OCI-LY1 (cell line): ENCODE measurements at regions not wholly inside any gene's neighbourhood (a gene's known extent, or its start where the extent isn't known, plus 50 kb on each side); places are given as distances from the start of the nearest gene placed in this dataset.

ENCODE experiments used
- H2AFZ ChIP-seq: fragments of 200-600 bp; sonication (generic), shearing (Covaris generic); 2 replicates; pipeline ENCODE4 v1.6.0; 2014; ENCODE audit warnings: antibody characterized with exemption, mild to moderate bottlenecking, low read length
- H3F3A ChIP-seq: fragments of 200-600 bp; sonication (generic), shearing (Covaris generic); 2 replicates; pipeline ENCODE4 v1.6.0; 2014; ENCODE audit warnings: mild to moderate bottlenecking, antibody characterized with exemption, low read length, moderate library complexity; ENCODE audit not compliant: insufficient read depth
- H3K27ac ChIP-seq: fragments of 200-600 bp; sonication (generic); 2 replicates; pipeline ENCODE4 v1.5.1; 2014; ENCODE audit warnings: low read length, mixed run types, mild to moderate bottlenecking, low read depth; ENCODE audit not compliant: poor library complexity, severe bottlenecking
- H3K27me3 ChIP-seq: fragments of 200-600 bp; sonication (generic); 2 replicates; pipeline ENCODE4 v1.6.0; 2014; ENCODE audit warnings: antibody characterized with exemption, mild to moderate bottlenecking, low read length, moderate library complexity; ENCODE audit not compliant: insufficient read depth
- H3K36me3 ChIP-seq: fragments of 200-600 bp; sonication (generic); 2 replicates; pipeline ENCODE4 v1.6.1; 2014; ENCODE audit warnings: mild to moderate bottlenecking, antibody characterized with exemption, low read length, moderate library complexity, mixed read lengths; ENCODE audit not compliant: insufficient read depth
- H3K4me1 ChIP-seq: fragments of 200-600 bp; sonication (generic); 2 replicates; pipeline ENCODE4 v1.5.1; 2014; ENCODE audit warnings: mild to moderate bottlenecking, low read length, moderate library complexity; ENCODE audit not compliant: insufficient read depth, severe bottlenecking
- H3K4me2 ChIP-seq: fragments of 200-600 bp; sonication (generic), shearing (Covaris generic); 2 replicates; pipeline ENCODE4 v1.6.1; 2014; ENCODE audit warnings: low read length
- H3K4me3 ChIP-seq: fragments of 200-600 bp; sonication (generic); 2 replicates; pipeline ENCODE4 v1.5.1; 2014; ENCODE audit warnings: low read length, low read depth, mild to moderate bottlenecking, mixed read lengths; ENCODE audit not compliant: poor library complexity, severe bottlenecking
- H3K79me2 ChIP-seq: fragments of 200-600 bp; shearing (Covaris generic); 2 replicates; pipeline ENCODE4 v1.6.1; 2016; ENCODE audit warnings: mixed run types, low read length, mixed read lengths; ENCODE audit not compliant: insufficient read depth
- H3K9ac ChIP-seq: fragments of 200-600 bp; sonication (generic), shearing (Covaris generic); 2 replicates; pipeline ENCODE4 v1.6.1; 2014; ENCODE audit warnings: mild to moderate bottlenecking, low read length, mixed read lengths
- H3K9me2 ChIP-seq: fragments of 200-600 bp; sonication (generic), shearing (Covaris generic); 2 replicates; pipeline ENCODE4 v1.6.1; 2014; ENCODE audit warnings: low read depth, mild to moderate bottlenecking, low read length, mixed read lengths
- H3K9me3 ChIP-seq: fragments of 200-600 bp; shearing (Covaris generic); 2 replicates; pipeline ENCODE4 v1.6.1; 2014; ENCODE audit warnings: low read length, mixed read lengths
- H4K20me1 ChIP-seq: fragments of 200-600 bp; sonication (generic), shearing (Covaris generic); 2 replicates; pipeline ENCODE4 v1.6.0; 2016; ENCODE audit warnings: mild to moderate bottlenecking, low read length; ENCODE audit not compliant: insufficient read depth
- CTCF ChIP-seq: fragments of 200-600 bp; sonication (generic), shearing (Covaris generic); IDR thresholded peaks from 2 replicates; pipeline ENCODE4 v1.5.1; 2017; ENCODE audit warnings: mild to moderate bottlenecking, antibody characterized with exemption, low read length, moderate library complexity, mixed read lengths
- EZH2 ChIP-seq: fragments of 200-600 bp; sonication (generic), shearing (Covaris generic); IDR thresholded peaks from 2 replicates; pipeline ENCODE4 v1.8.0; 2017; ENCODE audit warnings: borderline replicate concordance, mixed run types, mild to moderate bottlenecking, antibody characterized with exemption, low read length, moderate library complexity, mixed read lengths

- TF ChIP-seq EZH2 (no peak), CTCF (no peak)
- H3K4me1 ChIP-seq: peaks cover 4% of the 10 kb centered on the region
These were observed 91.8 kb upstream of the BCL6 start for GRCh38 chr3:187836823-187837770.

GRCh38 chr3:187838016-187838540 lies 92.8 kb upstream of the BCL6 start:
- no peaks in the 10 kb centered on the region for H3K79me2 ChIP-seq
- H3K36me3 ChIP-seq: no peaks in the 10 kb centered on the region
- no peaks in the 10 kb centered on the region for H4K20me1 ChIP-seq
- H3K4me1 ChIP-seq: peaks cover 4% of the 10 kb centered on the region
- no peaks in the 10 kb centered on the region for H3K9me2 ChIP-seq
- no peak overlapping the region for H3K4me3 ChIP-seq
- no peak for TF ChIP-seq CTCF
- H3K9me3 ChIP-seq: no peaks in the 10 kb centered on the region
- H2AFZ ChIP-seq: no peak overlapping the region
- no peak overlapping the region for H3K9ac ChIP-seq
- no peak overlapping the region for H3K4me2 ChIP-seq
- H3F3A ChIP-seq: no peaks in the 10 kb centered on the region
- H3K27me3 ChIP-seq: no peaks in the 10 kb centered on the region
- H3K27ac ChIP-seq: no peak overlapping the region

More at GRCh38 chr3:187836823-187837770, 91.8 kb upstream of the BCL6 start:
- Histone ChIP-seq H4K20me1 (no peaks in the 10 kb centered on the region), H3K4me2 (no peak overlapping the region), H3K9ac (no peak overlapping the region), H3K4me3 (no peak overlapping the region), H3K79me2 (no peaks in the 10 kb centered on the region), H3K27ac (no peak overlapping the region), H3K27me3 (no peaks in the 10 kb centered on the region), H2AFZ (no peak overlapping the region), H3K36me3 (no peaks in the 10 kb centered on the region), H3K9me2 (no peaks in the 10 kb centered on the region), H3K9me3 (no peaks in the 10 kb centered on the region), H3F3A (no peaks in the 10 kb centered on the region)

GRCh38 chr3:187839422-187839821 lies 94.2 kb upstream of the BCL6 start:
- Histone ChIP-seq H3K9me2 (no peaks in the 10 kb centered on the region), H3K4me2 (no peak overlapping the region), H3K27ac (no peak overlapping the region), H3K36me3 (no peaks in the 10 kb centered on the region), H2AFZ (no peak overlapping the region), H3K9me3 (no peaks in the 10 kb centered on the region), H3K4me3 (no peak overlapping the region), H3K4me1 (no peaks in the 10 kb centered on the region), H3K27me3 (no peaks in the 10 kb centered on the region), H4K20me1 (no peaks in the 10 kb centered on the region), H3F3A (no peaks in the 10 kb centered on the region), H3K79me2 (no peaks in the 10 kb centered on the region), H3K9ac (no peak overlapping the region)
- no peak for TF ChIP-seq EZH2
